ENCODE measurements at regions not wholly inside any gene's neighbourhood (a gene's known extent, or its start where the extent isn't known, plus 50 kb on each side); places are given as distances from the start of the nearest gene placed in this dataset.

DNA sequence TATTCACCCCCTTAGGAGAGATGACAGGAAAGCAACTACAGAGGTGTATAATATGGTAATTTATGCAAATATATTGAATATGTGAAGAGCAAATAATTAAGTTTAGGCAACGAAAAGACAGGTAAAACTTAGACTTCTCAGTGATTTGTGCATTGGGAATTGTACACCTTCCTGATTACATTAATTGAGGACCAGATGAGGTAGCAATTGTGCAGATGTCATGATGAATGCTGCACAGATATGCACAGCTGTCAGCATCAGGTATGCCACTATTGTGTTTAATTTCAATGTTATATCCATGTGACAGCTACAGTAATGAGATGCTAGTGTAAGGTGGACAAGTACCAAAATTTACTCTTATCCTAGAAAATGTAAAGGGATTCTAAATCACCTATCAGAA is 267.2 kb upstream of the FSIP2 start:
- DNase-seq (ENCODE audit: low read depth, low spot score) = no peak
- no peak overlapping the region for H3K4me2 ChIP-seq (ENCODE audit: low read length)
- no peak for ATAC-seq
- intact Hi-C loops (cut with micrococcal nuclease) = no loop called here
- no peaks in the 10 kb centered on the region for H3K79me2 ChIP-seq (ENCODE audit: insufficient read depth, low read length)
- ChIA-PET CTCF (no interaction called here), POLR2A (no interaction called here), RAD21 (ENCODE audit: low non-redundant PET in 1 of 2, low total read pairs in 2 of 2, uncharacterized antibody in 2 of 2, unreplicated experiment in 2 of 2) (no interaction called here)
- H3K27ac ChIP-seq (ENCODE audit: low read depth, low read length) = no peak overlapping the region
- H3K4me3 ChIP-seq (replicated peaks in 1 of 2; ENCODE audit: low read depth in 1 of 2, low read length in 2 of 2) = no peak overlapping the region
- no peak overlapping the region for H2AFZ ChIP-seq (ENCODE audit: low read depth, low read length, poor library complexity, severe bottlenecking)
- no peaks in the 10 kb centered on the region for H3K9me3 ChIP-seq (ENCODE audit: control insufficient read depth in 1 of 2, insufficient read depth in 1 of 2, low read depth in 1 of 2, low read length in 2 of 2)
- H3K9me2 ChIP-seq (ENCODE audit: insufficient read depth) = 0 out of 2 replicates have a peak, but pooled peaks cover 3% of the 10 kb centered on the region
- no peaks in the 10 kb centered on the region for H3K36me3 ChIP-seq (ENCODE audit: control insufficient read depth in 1 of 2, insufficient read depth in 2 of 2, low read length in 2 of 2)
- BruUV-seq (replicated peaks) = no TSS peak
- H3K27me3 ChIP-seq (ENCODE audit: insufficient read depth, low read length) = no peaks in the 10 kb centered on the region
- H3K4me1 ChIP-seq (ENCODE audit: control insufficient read depth in 1 of 2, insufficient read depth in 2 of 2, low read length in 2 of 2) = no peaks in the 10 kb centered on the region
- no peak overlapping the region for H3K9ac ChIP-seq (ENCODE audit: low read length)
- no peaks in the 10 kb centered on the region; the same call in 1 of the 2 replicates for H4K20me1 ChIP-seq (ENCODE audit: insufficient read depth)
- TF ChIP-seq EGR1 (IDR thresholded peaks at IDR 0.05; ENCODE audit: low read depth) (no peak), POLR2A (IDR thresholded peaks at IDR 0.05; ENCODE audit: borderline replicate concordance, extremely low read depth, insufficient read depth, insufficient read length) (no peak), POLR2AphosphoS5 (IDR thresholded peaks at IDR 0.05; ENCODE audit: low read depth, low read length) (no peak)
- TF ChIP-seq, protein P1, sequence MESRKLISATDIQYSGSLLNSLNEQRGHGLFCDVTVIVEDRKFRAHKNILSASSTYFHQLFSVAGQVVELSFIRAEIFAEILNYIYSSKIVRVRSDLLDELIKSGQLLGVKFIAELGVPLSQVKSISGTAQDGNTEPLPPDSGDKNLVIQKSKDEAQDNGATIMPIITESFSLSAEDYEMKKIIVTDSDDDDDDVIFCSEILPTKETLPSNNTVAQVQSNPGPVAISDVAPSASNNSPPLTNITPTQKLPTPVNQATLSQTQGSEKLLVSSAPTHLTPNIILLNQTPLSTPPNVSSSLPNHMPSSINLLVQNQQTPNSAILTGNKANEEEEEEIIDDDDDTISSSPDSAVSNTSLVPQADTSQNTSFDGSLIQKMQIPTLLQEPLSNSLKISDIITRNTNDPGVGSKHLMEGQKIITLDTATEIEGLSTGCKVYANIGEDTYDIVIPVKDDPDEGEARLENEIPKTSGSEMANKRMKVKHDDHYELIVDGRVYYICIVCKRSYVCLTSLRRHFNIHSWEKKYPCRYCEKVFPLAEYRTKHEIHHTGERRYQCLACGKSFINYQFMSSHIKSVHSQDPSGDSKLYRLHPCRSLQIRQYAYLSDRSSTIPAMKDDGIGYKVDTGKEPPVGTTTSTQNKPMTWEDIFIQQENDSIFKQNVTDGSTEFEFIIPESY (IDR thresholded peaks at IDR 0.05; ENCODE audit: extremely low read depth, insufficient replicate concordance, low read length) = no peak
- TF ChIP-seq, protein P2, sequence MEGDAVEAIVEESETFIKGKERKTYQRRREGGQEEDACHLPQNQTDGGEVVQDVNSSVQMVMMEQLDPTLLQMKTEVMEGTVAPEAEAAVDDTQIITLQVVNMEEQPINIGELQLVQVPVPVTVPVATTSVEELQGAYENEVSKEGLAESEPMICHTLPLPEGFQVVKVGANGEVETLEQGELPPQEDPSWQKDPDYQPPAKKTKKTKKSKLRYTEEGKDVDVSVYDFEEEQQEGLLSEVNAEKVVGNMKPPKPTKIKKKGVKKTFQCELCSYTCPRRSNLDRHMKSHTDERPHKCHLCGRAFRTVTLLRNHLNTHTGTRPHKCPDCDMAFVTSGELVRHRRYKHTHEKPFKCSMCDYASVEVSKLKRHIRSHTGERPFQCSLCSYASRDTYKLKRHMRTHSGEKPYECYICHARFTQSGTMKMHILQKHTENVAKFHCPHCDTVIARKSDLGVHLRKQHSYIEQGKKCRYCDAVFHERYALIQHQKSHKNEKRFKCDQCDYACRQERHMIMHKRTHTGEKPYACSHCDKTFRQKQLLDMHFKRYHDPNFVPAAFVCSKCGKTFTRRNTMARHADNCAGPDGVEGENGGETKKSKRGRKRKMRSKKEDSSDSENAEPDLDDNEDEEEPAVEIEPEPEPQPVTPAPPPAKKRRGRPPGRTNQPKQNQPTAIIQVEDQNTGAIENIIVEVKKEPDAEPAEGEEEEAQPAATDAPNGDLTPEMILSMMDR (IDR thresholded peaks at IDR 0.05 in 2 of 3, conservative IDR thresholded peaks at IDR 0.05 in 1 of 3; ENCODE audit: borderline replicate concordance in 1 of 3, insufficient read depth in 1 of 3, low read depth in 2 of 3, low read length in 2 of 3) = no peak

DNA sequence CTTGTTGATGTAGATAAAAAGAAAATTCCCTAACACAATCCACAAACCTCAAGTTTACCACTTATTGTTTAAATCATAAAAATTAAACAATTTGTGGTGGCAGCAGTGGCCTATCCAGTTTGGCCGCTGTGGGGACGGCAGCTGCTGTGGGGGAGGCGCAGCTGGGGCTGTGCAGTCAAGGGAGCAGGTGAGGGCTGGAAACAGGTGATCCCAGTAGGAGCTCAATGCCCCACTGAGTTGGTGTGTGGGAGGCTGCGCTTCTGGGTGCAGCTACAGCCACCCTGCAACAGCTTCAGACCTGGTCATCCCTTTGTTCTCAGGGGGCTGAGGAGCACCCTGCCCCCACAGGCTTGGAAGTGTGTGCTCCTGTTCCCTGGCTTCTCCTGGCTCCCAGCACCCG is 266.0 kb upstream of the FSIP2 start:
- DNase-seq (ENCODE audit: low read depth, low spot score) = no peak
- no peaks in the 10 kb centered on the region; the same call in 1 of the 2 replicates for H4K20me1 ChIP-seq (ENCODE audit: insufficient read depth)
- H3K9me3 ChIP-seq (ENCODE audit: control insufficient read depth in 1 of 2, insufficient read depth in 1 of 2, low read depth in 1 of 2, low read length in 2 of 2) = no peaks in the 10 kb centered on the region
- H3K9ac ChIP-seq (ENCODE audit: low read length) = no peak overlapping the region
- RAD21 ChIA-PET (ENCODE audit: low non-redundant PET in 1 of 2, low total read pairs in 2 of 2, uncharacterized antibody in 2 of 2, unreplicated experiment in 2 of 2) = no interaction called here
- BruUV-seq (replicated peaks) = no TSS peak
- no peak overlapping the region for H3K27ac ChIP-seq (ENCODE audit: low read depth, low read length)
- no peaks in the 10 kb centered on the region for H3K79me2 ChIP-seq (ENCODE audit: insufficient read depth, low read length)
- H2AFZ ChIP-seq (ENCODE audit: low read depth, low read length, poor library complexity, severe bottlenecking) = no peak overlapping the region
- intact Hi-C loops (cut with micrococcal nuclease) = no loop called here
- H3K36me3 ChIP-seq (ENCODE audit: control insufficient read depth in 1 of 2, insufficient read depth in 2 of 2, low read length in 2 of 2) = no peaks in the 10 kb centered on the region
- H3K4me1 ChIP-seq (ENCODE audit: control insufficient read depth in 1 of 2, insufficient read depth in 2 of 2, low read length in 2 of 2) = no peaks in the 10 kb centered on the region
- no peaks in the 10 kb centered on the region for H3K27me3 ChIP-seq (ENCODE audit: insufficient read depth, low read length)
- H3K4me2 ChIP-seq (ENCODE audit: low read length) = no peak overlapping the region
- no peak for TF ChIP-seq POLR2A (IDR thresholded peaks at IDR 0.05; ENCODE audit: borderline replicate concordance, extremely low read depth, insufficient read depth, insufficient read length)
- TF ChIP-seq, protein P3, sequence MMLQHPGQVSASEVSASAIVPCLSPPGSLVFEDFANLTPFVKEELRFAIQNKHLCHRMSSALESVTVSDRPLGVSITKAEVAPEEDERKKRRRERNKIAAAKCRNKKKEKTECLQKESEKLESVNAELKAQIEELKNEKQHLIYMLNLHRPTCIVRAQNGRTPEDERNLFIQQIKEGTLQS (IDR thresholded peaks at IDR 0.05) = no peak
- no peak for TF ChIP-seq ZNF274 (IDR thresholded peaks at IDR 0.05; ENCODE audit: low read depth, low read length)
- no peak for TF ChIP-seq SP1 (IDR thresholded peaks at IDR 0.05; ENCODE audit: low read depth)
- TF ChIP-seq EGR1 (IDR thresholded peaks at IDR 0.05; ENCODE audit: low read depth) = no peak
- TF ChIP-seq SIN3A (IDR thresholded peaks at IDR 0.05; ENCODE audit: low read depth) = no peak
- no peak for TF ChIP-seq EZH2phosphoT487 (IDR thresholded peaks at IDR 0.05; ENCODE audit: borderline replicate concordance)
- no peak for TF ChIP-seq POLR2AphosphoS5 (IDR thresholded peaks at IDR 0.05; ENCODE audit: low read depth, low read length)
- TF ChIP-seq, protein P4, sequence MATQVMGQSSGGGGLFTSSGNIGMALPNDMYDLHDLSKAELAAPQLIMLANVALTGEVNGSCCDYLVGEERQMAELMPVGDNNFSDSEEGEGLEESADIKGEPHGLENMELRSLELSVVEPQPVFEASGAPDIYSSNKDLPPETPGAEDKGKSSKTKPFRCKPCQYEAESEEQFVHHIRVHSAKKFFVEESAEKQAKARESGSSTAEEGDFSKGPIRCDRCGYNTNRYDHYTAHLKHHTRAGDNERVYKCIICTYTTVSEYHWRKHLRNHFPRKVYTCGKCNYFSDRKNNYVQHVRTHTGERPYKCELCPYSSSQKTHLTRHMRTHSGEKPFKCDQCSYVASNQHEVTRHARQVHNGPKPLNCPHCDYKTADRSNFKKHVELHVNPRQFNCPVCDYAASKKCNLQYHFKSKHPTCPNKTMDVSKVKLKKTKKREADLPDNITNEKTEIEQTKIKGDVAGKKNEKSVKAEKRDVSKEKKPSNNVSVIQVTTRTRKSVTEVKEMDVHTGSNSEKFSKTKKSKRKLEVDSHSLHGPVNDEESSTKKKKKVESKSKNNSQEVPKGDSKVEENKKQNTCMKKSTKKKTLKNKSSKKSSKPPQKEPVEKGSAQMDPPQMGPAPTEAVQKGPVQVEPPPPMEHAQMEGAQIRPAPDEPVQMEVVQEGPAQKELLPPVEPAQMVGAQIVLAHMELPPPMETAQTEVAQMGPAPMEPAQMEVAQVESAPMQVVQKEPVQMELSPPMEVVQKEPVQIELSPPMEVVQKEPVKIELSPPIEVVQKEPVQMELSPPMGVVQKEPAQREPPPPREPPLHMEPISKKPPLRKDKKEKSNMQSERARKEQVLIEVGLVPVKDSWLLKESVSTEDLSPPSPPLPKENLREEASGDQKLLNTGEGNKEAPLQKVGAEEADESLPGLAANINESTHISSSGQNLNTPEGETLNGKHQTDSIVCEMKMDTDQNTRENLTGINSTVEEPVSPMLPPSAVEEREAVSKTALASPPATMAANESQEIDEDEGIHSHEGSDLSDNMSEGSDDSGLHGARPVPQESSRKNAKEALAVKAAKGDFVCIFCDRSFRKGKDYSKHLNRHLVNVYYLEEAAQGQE (IDR thresholded peaks at IDR 0.05; ENCODE audit: low read depth) = no peak
- no peak for TF ChIP-seq CBX3 (IDR thresholded peaks at IDR 0.05; ENCODE audit: low read depth)
- no peak for TF ChIP-seq ZFX (IDR thresholded peaks at IDR 0.05)
- CTCF ChIA-PET = no interaction called here
- POLR2A ChIA-PET = no interaction called here
- no peak overlapping the region for H3K4me3 ChIP-seq (replicated peaks in 1 of 2; ENCODE audit: low read depth in 1 of 2, low read length in 2 of 2)
- 0 out of 2 replicates have a peak, but pooled peaks cover 3% of the 10 kb centered on the region for H3K9me2 ChIP-seq (ENCODE audit: insufficient read depth)
- ATAC-seq = no peak

All from HCT116 (cell line).